ENCODE measurements at regions not wholly inside any gene's neighbourhood (a gene's known extent, or its start where the extent isn't known, plus 50 kb on each side); places are given as distances from the start of the nearest gene placed in this dataset.

DNA sequence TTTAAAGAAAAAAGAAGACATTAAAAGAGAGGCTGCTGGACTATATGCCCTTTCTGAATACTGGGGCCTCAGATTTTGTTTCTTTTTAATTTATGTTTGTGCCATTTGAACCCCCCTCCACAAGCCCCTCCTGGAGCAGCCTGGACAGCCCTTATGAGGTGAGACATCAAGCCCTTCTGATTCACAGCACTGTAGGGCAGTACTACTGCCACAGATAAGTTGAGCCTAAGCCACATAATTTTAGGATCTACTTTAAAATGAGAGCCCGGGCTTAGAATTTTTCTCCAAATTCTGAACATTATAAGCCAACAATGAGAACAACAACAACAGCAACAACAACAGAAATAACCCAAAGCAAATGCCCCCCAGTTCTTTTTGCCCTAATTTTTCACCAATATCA is 256.9 kb upstream of the SALL1 start:
- peak overlapping the region; percentile 0 for H3K27ac ChIP-seq (ENCODE audit: insufficient read depth, low read depth, low read length)
- no peak overlapping the region for H2AFZ ChIP-seq (ENCODE audit: low read depth, low read length)
- no peak for DNase-seq (ENCODE audit: low read depth, low spot score)
- H3K9me3 ChIP-seq (replicated peaks; ENCODE audit: control insufficient read depth, insufficient read depth, low read length): peaks cover 3% of the 10 kb centered on the region
- FAIRE-seq: no peak
- no peak overlapping the region for H3K9ac ChIP-seq (replicated peaks; ENCODE audit: extremely low read depth, insufficient read depth, low read length)
- H4K20me1 ChIP-seq (replicated peaks; ENCODE audit: control insufficient read depth, extremely low read depth, insufficient read depth, low read length): no peaks in the 10 kb centered on the region
- dilution Hi-C loops (cut with MboI; ENCODE audit: extremely low pct_ligation_motif_present, low sequenced_read_pairs) (no loop called here), intact Hi-C loops (cut with micrococcal nuclease) (no loop called here)
- no peaks in the 10 kb centered on the region for H3K9me1 ChIP-seq (replicated peaks; ENCODE audit: control insufficient read depth, extremely low read depth, insufficient read depth, low read length)
- no peaks in the 10 kb centered on the region for H3K79me2 ChIP-seq (ENCODE audit: control insufficient read depth, insufficient read depth, low read length)
- no peak overlapping the region for H3K4me3 ChIP-seq (replicated peaks in 1 of 3; ENCODE audit: insufficient read depth in 1 of 3, low read depth in 1 of 3, low read length in 3 of 3)
- ChIA-PET CTCF (no interaction called here), POLR2A (no interaction called here)
- no TSS peak for BruUV-seq (replicated peaks)
- H3K4me1 ChIP-seq (ENCODE audit: control insufficient read depth, extremely low read depth, insufficient read depth, low read length): no peaks in the 10 kb centered on the region
- H3K27me3 ChIP-seq (ENCODE audit: control insufficient read depth in 2 of 2, insufficient read depth in 2 of 2, low read length in 2 of 2): no peaks in the 10 kb centered on the region
- H3K4me2 ChIP-seq (ENCODE audit: insufficient read depth, low read length): no peak overlapping the region
- no peak for TF ChIP-seq EZH2 (IDR thresholded peaks at IDR 0.05; ENCODE audit: borderline replicate concordance, low read depth, low read length, severe bottlenecking)
- no peak for TF ChIP-seq FOS (IDR thresholded peaks at IDR 0.05; ENCODE audit: borderline replicate concordance, insufficient read depth, low read length)
- TF ChIP-seq MYC (IDR thresholded peaks at IDR 0.05; ENCODE audit: low read depth, low read length): no peak
- no peaks in the 10 kb centered on the region for H3K36me3 ChIP-seq (ENCODE audit: control insufficient read depth in 2 of 2, extremely low read depth in 1 of 2, insufficient read depth in 2 of 2, low read length in 2 of 2)

DNA sequence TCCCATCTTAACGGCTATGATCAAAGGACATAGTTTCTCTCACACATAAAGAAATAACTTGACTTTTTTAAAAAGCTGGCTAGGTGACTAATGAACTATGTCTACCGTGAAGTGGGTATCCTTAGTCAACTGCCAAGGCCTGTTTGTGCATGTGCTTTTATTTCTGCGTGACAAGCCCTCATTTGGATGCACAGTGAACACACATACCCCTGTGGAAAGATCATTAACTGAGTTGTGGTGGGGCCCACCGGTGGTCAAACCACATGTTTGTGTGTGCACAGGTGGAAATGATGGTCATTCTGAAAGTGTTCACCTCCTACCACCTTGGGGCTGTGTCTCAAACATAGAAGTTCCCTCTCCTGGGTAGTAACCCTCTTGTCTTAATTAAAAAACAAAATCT is 256.1 kb upstream of the SALL1 start:
- FAIRE-seq (no peak), DNase-seq (ENCODE audit: low read depth, low spot score) (no peak)
- Histone ChIP-seq H3K4me1 (ENCODE audit: control insufficient read depth, extremely low read depth, insufficient read depth, low read length) (no peaks in the 10 kb centered on the region), H3K36me3 (ENCODE audit: control insufficient read depth in 2 of 2, extremely low read depth in 1 of 2, insufficient read depth in 2 of 2, low read length in 2 of 2) (no peaks in the 10 kb centered on the region), H3K79me2 (ENCODE audit: control insufficient read depth, insufficient read depth, low read length) (no peaks in the 10 kb centered on the region), H3K27me3 (ENCODE audit: control insufficient read depth in 2 of 2, insufficient read depth in 2 of 2, low read length in 2 of 2) (no peaks in the 10 kb centered on the region), H4K20me1 (replicated peaks; ENCODE audit: control insufficient read depth, extremely low read depth, insufficient read depth, low read length) (no peaks in the 10 kb centered on the region), H3K4me3 (replicated peaks in 1 of 3; ENCODE audit: insufficient read depth in 1 of 3, low read depth in 1 of 3, low read length in 3 of 3) (no peak overlapping the region), H2AFZ (ENCODE audit: low read depth, low read length) (no peak overlapping the region), H3K9me3 (replicated peaks; ENCODE audit: control insufficient read depth, insufficient read depth, low read length) (peaks cover 2% of the 10 kb centered on the region), H3K27ac (ENCODE audit: insufficient read depth, low read depth, low read length) (no peak overlapping the region), H3K4me2 (ENCODE audit: insufficient read depth, low read length) (no peak overlapping the region), H3K9ac (replicated peaks; ENCODE audit: extremely low read depth, insufficient read depth, low read length) (no peak overlapping the region), H3K9me1 (replicated peaks; ENCODE audit: control insufficient read depth, extremely low read depth, insufficient read depth, low read length) (no peaks in the 10 kb centered on the region)
- ChIA-PET CTCF (no interaction called here), POLR2A (no interaction called here)
- dilution Hi-C loops (cut with MboI; ENCODE audit: extremely low pct_ligation_motif_present, low sequenced_read_pairs): no loop called here
- intact Hi-C loops (cut with micrococcal nuclease): no loop called here
- BruUV-seq (replicated peaks): no TSS peak
- TF ChIP-seq POLR2AphosphoS5 (IDR thresholded peaks at IDR 0.05; ENCODE audit: insufficient read depth, low read depth, low read length) (no peak), POLR2A (IDR thresholded peaks at IDR 0.05; ENCODE audit: low read depth, low read length) (no peak), MYC (IDR thresholded peaks at IDR 0.05; ENCODE audit: low read depth, low read length) (no peak), EZH2 (IDR thresholded peaks at IDR 0.05; ENCODE audit: borderline replicate concordance, low read depth, low read length, severe bottlenecking) (no peak), JUN (IDR thresholded peaks at IDR 0.05; ENCODE audit: borderline replicate concordance, insufficient read depth, insufficient read length, low read depth) (no peak), GATA2 (IDR thresholded peaks at IDR 0.05; ENCODE audit: insufficient read depth, insufficient read length, low read depth, low read length) (no peak), FOS (IDR thresholded peaks at IDR 0.05; ENCODE audit: borderline replicate concordance, insufficient read depth, low read length) (no peak)
- TF ChIP-seq, protein P1, sequence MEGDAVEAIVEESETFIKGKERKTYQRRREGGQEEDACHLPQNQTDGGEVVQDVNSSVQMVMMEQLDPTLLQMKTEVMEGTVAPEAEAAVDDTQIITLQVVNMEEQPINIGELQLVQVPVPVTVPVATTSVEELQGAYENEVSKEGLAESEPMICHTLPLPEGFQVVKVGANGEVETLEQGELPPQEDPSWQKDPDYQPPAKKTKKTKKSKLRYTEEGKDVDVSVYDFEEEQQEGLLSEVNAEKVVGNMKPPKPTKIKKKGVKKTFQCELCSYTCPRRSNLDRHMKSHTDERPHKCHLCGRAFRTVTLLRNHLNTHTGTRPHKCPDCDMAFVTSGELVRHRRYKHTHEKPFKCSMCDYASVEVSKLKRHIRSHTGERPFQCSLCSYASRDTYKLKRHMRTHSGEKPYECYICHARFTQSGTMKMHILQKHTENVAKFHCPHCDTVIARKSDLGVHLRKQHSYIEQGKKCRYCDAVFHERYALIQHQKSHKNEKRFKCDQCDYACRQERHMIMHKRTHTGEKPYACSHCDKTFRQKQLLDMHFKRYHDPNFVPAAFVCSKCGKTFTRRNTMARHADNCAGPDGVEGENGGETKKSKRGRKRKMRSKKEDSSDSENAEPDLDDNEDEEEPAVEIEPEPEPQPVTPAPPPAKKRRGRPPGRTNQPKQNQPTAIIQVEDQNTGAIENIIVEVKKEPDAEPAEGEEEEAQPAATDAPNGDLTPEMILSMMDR (IDR thresholded peaks at IDR 0.05; ENCODE audit: extremely low read depth in 1 of 2, insufficient read depth in 1 of 2, low read depth in 1 of 2, low read length in 2 of 2): no peak
- TF ChIP-seq, protein P2, sequence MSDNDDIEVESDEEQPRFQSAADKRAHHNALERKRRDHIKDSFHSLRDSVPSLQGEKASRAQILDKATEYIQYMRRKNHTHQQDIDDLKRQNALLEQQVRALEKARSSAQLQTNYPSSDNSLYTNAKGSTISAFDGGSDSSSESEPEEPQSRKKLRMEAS (IDR thresholded peaks at IDR 0.05; ENCODE audit: insufficient read depth, insufficient read length): no peak

Data from endothelial cell of umbilical vein (primary cell).